Neural progenitor cell (in vitro differentiated cells): ENCODE measurements at regions not wholly inside any gene's neighbourhood (a gene's known extent, or its start where the extent isn't known, plus 50 kb on each side); places are given as distances from the start of the nearest gene placed in this dataset.

Experiments used
- CTCF ChIP-seq: fragments of 200-600 bp; sonication (generic); IDR thresholded peaks from 2 replicates; pipeline ENCODE4 v1.5.1; 2017; ENCODE audit warnings: antibody characterized with exemption, mild to moderate bottlenecking
- EZH2 ChIP-seq: fragments of 200-600 bp; sonication (generic); IDR thresholded peaks from 2 replicates; pipeline ENCODE4 v1.6.1; 2017; ENCODE audit warnings: antibody characterized with exemption, mild to moderate bottlenecking, moderate library complexity

- TF ChIP-seq CTCF (no peak), EZH2 (no peak)
These were observed 381.0 kb downstream of the NOVA1 start for GRCh38 chr14:26216786-26217185.
